ENCODE measurements at regions not wholly inside any gene's neighbourhood (a gene's known extent, or its start where the extent isn't known, plus 50 kb on each side); places are given as distances from the start of the nearest gene placed in this dataset.

DNA sequence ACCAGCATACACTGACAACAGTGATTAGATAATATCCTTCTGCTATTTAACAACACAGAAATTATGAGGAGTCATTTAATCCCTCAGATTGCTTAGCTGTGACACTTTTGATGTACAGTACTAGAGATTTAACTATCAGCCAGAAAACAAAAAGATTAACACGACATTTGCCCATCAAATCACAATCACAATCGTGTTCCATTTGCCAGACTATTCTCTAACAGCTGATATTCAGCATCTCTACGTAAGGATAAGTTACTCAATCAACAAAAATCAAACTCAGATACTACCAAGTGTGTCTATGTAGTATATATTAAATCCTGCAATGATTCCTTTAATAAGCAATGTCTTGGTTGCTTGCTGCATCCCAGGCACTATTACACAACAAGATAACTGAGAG, 558.7 kb upstream of the USP15 start (continued):
- TF ChIP-seq YY1 (IDR thresholded peaks at IDR 0.05; ENCODE audit: extremely low read depth, insufficient replicate concordance, low read depth, low read length) (no peak), RAD21 (IDR thresholded peaks at IDR 0.05; ENCODE audit: low read depth) (no peak), SRF (IDR thresholded peaks at IDR 0.05; ENCODE audit: low read depth) (no peak), SP1 (IDR thresholded peaks at IDR 0.05; ENCODE audit: low read depth) (no peak), FOSL1 (IDR thresholded peaks at IDR 0.05; ENCODE audit: low read depth) (no peak), TCF7L2 (IDR thresholded peaks at IDR 0.05; ENCODE audit: borderline replicate concordance, extremely low read depth, insufficient read depth, insufficient read length) (no peak)
- TF ChIP-seq, protein P1, sequence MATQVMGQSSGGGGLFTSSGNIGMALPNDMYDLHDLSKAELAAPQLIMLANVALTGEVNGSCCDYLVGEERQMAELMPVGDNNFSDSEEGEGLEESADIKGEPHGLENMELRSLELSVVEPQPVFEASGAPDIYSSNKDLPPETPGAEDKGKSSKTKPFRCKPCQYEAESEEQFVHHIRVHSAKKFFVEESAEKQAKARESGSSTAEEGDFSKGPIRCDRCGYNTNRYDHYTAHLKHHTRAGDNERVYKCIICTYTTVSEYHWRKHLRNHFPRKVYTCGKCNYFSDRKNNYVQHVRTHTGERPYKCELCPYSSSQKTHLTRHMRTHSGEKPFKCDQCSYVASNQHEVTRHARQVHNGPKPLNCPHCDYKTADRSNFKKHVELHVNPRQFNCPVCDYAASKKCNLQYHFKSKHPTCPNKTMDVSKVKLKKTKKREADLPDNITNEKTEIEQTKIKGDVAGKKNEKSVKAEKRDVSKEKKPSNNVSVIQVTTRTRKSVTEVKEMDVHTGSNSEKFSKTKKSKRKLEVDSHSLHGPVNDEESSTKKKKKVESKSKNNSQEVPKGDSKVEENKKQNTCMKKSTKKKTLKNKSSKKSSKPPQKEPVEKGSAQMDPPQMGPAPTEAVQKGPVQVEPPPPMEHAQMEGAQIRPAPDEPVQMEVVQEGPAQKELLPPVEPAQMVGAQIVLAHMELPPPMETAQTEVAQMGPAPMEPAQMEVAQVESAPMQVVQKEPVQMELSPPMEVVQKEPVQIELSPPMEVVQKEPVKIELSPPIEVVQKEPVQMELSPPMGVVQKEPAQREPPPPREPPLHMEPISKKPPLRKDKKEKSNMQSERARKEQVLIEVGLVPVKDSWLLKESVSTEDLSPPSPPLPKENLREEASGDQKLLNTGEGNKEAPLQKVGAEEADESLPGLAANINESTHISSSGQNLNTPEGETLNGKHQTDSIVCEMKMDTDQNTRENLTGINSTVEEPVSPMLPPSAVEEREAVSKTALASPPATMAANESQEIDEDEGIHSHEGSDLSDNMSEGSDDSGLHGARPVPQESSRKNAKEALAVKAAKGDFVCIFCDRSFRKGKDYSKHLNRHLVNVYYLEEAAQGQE (IDR thresholded peaks at IDR 0.05; ENCODE audit: low read depth): no peak
- TF ChIP-seq, protein P2, sequence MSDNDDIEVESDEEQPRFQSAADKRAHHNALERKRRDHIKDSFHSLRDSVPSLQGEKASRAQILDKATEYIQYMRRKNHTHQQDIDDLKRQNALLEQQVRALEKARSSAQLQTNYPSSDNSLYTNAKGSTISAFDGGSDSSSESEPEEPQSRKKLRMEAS (IDR thresholded peaks at IDR 0.05): no peak

DNA sequence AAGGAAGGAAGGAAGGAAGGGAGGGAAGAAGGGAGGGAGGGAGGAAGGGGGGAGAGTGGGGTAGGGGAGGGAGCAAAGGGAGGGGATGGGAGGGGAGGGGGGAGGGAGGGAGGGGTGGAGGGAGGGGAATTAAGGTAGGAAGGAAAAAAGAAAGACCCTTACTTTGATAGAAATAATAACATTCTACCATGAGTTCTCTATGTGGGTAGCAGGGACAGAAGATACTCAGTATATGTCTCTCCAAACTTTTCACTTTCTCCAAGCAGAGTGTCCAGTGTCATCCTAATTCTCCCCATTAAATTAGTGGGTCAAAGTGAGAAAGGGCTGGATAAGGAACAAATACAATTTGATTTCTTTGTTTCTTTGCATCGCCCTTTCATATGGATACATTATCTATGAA, 553.4 kb upstream of the USP15 start:
- no peak for TF ChIP-seq TCF7L2 (IDR thresholded peaks at IDR 0.05; ENCODE audit: borderline replicate concordance, extremely low read depth, insufficient read depth, insufficient read length)
- TF ChIP-seq EZH2phosphoT487 (IDR thresholded peaks at IDR 0.05; ENCODE audit: borderline replicate concordance): no peak
- no peak for TF ChIP-seq CEBPB (IDR thresholded peaks at IDR 0.05; ENCODE audit: low read depth)
- no peak for TF ChIP-seq EZH2 (IDR thresholded peaks at IDR 0.05)
- no peak for TF ChIP-seq JUND (IDR thresholded peaks at IDR 0.05)
- TF ChIP-seq FOSL1 (IDR thresholded peaks at IDR 0.05; ENCODE audit: low read depth): no peak
- no peak for TF ChIP-seq ELF1 (IDR thresholded peaks at IDR 0.05; ENCODE audit: borderline replicate concordance, low read depth)
- RAD21 ChIA-PET (ENCODE audit: low non-redundant PET in 1 of 2, low total read pairs in 2 of 2, uncharacterized antibody in 2 of 2, unreplicated experiment in 2 of 2): no interaction called here
- BruUV-seq (replicated peaks): no TSS peak

More for the DNA sequence above, 553.4 kb upstream of the USP15 start:
- POLR2A ChIA-PET: no interaction called here
- H3K9me3 ChIP-seq (ENCODE audit: control insufficient read depth in 1 of 2, insufficient read depth in 1 of 2, low read depth in 1 of 2, low read length in 2 of 2): no peaks in the 10 kb centered on the region
- H4K20me1 ChIP-seq (ENCODE audit: insufficient read depth): no peaks in the 10 kb centered on the region
- no peak overlapping the region for H2AFZ ChIP-seq (ENCODE audit: low read depth, low read length, poor library complexity, severe bottlenecking)
- no peak overlapping the region for H3K4me3 ChIP-seq (replicated peaks in 1 of 2; ENCODE audit: low read depth in 1 of 2, low read length in 2 of 2)
- H3K27ac ChIP-seq (ENCODE audit: low read depth, low read length): no peak overlapping the region
- no peaks in the 10 kb centered on the region for H3K9me2 ChIP-seq (ENCODE audit: insufficient read depth)
- H3K4me2 ChIP-seq (ENCODE audit: low read length): no peak overlapping the region
- CTCF ChIA-PET: no interaction called here
- H3K79me2 ChIP-seq (ENCODE audit: insufficient read depth, low read length): no peaks in the 10 kb centered on the region
- ATAC-seq: no peak
- H3K27me3 ChIP-seq (ENCODE audit: insufficient read depth, low read length): no peaks in the 10 kb centered on the region
- no peaks in the 10 kb centered on the region for H3K4me1 ChIP-seq (ENCODE audit: control insufficient read depth in 1 of 2, insufficient read depth in 2 of 2, low read length in 2 of 2)
- no peak for DNase-seq (ENCODE audit: low read depth, low spot score)
- intact Hi-C loops (cut with micrococcal nuclease): no loop called here
- no peak overlapping the region for H3K9ac ChIP-seq (ENCODE audit: low read length)
- H3K36me3 ChIP-seq (ENCODE audit: control insufficient read depth in 1 of 2, insufficient read depth in 2 of 2, low read length in 2 of 2): no peaks in the 10 kb centered on the region
